Endothelial cell (in vitro differentiated cells): ENCODE measurements at regions not wholly inside any gene's neighbourhood (a gene's known extent, or its start where the extent isn't known, plus 50 kb on each side); places are given as distances from the start of the nearest gene placed in this dataset.
A peak's percentile ranks its signal among the peaks of the same experiment; 100 is the strongest.

Experiments
- DNase-seq: peaks from one replicate; pipeline ENCODE4 v3.0.0; 2021; ENCODE audit warnings: low spot score
- H3K27ac Mint-ChIP-seq: one replicate; pipeline ENCODE4 v1.8.0; 2021; ENCODE audit warnings: mixed read lengths, inconsistent platforms; ENCODE audit not compliant: unreplicated experiment
- H3K27me3 Mint-ChIP-seq: one replicate; pipeline ENCODE4 v1.8.0; 2021; ENCODE audit warnings: mild to moderate bottlenecking, moderate library complexity, mixed read lengths, inconsistent platforms; ENCODE audit not compliant: unreplicated experiment
- H3K36me3 Mint-ChIP-seq: one replicate; pipeline ENCODE4 v1.8.0; 2021; ENCODE audit warnings: mild to moderate bottlenecking, low read depth, mixed read lengths, inconsistent platforms; ENCODE audit not compliant: unreplicated experiment
- H3K4me1 Mint-ChIP-seq: one replicate; pipeline ENCODE4 v1.8.0; 2021; ENCODE audit warnings: mild to moderate bottlenecking, mixed read lengths, inconsistent platforms; ENCODE audit not compliant: unreplicated experiment
- H3K4me3 Mint-ChIP-seq: one replicate; pipeline ENCODE4 v1.8.0; 2021; ENCODE audit warnings: mild to moderate bottlenecking, mixed read lengths, inconsistent platforms; ENCODE audit not compliant: unreplicated experiment
- H3K9me3 Mint-ChIP-seq: one replicate; pipeline ENCODE4 v1.8.0; 2021; ENCODE audit warnings: mixed read lengths, inconsistent platforms; ENCODE audit not compliant: unreplicated experiment
- TF ChIP-seq, protein P1 (sequence below): fragments of 200-600 bp; sonication (generic); IDR thresholded peaks from one replicate; pipeline ENCODE4 v1.5.0; 2021; ENCODE audit warnings: antibody characterized with exemption; ENCODE audit not compliant: unreplicated experiment

DNA sequence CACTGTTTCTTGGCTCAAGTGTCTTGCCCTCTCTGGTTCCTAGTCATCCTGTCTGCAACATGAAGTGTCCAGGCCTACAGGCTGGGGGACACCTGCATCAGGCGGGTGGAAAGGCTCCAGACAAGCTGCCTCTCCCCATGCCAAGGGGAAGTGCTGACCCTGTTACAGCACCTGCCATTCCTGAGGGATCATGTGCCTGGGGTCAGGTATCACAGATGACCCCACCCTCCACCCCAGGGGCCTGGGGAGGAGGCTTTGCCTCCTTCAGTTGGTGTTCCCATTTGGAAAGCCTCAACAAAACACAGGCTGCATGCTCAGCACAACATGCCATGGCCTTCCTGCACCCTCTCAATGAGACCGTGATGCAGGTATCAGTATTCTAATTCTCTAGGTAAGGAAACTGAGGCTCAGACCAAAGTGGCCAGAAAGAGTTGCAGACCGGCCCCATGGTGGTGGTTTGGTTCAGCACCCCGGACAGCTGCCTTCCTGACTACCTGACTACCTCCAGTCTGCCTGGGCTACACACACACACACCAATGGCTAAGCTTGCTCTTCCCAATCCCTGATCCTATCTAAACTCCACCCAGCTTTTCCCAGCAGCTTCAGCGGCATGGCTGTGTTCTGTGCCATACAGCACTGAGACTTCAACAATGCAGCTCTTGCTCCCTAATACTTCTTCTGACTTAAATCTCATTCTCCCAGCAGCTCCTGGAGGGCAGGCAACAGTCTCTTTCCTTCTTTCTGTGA, 69.7 kb upstream of the LINGO1 start:
- no peaks in the 10 kb centered on the region for H3K36me3 Mint-ChIP-seq
- no peak overlapping the region for H3K27ac Mint-ChIP-seq
- TF ChIP-seq, protein P1, sequence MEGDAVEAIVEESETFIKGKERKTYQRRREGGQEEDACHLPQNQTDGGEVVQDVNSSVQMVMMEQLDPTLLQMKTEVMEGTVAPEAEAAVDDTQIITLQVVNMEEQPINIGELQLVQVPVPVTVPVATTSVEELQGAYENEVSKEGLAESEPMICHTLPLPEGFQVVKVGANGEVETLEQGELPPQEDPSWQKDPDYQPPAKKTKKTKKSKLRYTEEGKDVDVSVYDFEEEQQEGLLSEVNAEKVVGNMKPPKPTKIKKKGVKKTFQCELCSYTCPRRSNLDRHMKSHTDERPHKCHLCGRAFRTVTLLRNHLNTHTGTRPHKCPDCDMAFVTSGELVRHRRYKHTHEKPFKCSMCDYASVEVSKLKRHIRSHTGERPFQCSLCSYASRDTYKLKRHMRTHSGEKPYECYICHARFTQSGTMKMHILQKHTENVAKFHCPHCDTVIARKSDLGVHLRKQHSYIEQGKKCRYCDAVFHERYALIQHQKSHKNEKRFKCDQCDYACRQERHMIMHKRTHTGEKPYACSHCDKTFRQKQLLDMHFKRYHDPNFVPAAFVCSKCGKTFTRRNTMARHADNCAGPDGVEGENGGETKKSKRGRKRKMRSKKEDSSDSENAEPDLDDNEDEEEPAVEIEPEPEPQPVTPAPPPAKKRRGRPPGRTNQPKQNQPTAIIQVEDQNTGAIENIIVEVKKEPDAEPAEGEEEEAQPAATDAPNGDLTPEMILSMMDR: no peak
- DNase-seq: peak; percentile 70
- peaks cover 10% of the 10 kb centered on the region for H3K27me3 Mint-ChIP-seq
- no peaks in the 10 kb centered on the region for H3K9me3 Mint-ChIP-seq
- H3K4me3 Mint-ChIP-seq: no peak overlapping the region
- H3K4me1 Mint-ChIP-seq: peaks cover 8% of the 10 kb centered on the region

DNA sequence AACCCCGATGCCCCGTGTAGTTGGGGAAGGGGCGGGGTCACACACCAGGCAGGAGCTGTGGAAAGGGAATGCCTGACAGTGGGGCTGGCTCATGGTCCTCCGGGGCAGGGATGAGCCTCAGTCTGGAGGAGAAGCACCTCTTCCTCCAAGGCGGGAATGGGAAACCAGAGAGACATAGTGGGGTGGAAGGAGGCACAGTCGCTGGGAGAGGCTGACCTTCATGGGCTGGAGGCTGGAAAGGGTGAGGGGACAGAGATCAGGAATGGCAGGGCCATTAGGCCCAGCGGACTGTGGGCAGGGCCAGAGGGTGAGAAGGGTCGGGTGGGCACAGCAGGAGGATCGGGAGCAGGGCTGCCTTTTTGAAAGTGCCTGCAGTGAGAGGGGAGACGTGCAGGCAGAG, 65.8 kb upstream of the LINGO1 start:
- Mint-ChIP-seq H3K36me3 (no peaks in the 10 kb centered on the region), H3K27ac (no peak overlapping the region), H3K9me3 (no peaks in the 10 kb centered on the region), H3K4me1 (no peaks in the 10 kb centered on the region), H3K4me3 (no peak overlapping the region), H3K27me3 (peaks cover 9% of the 10 kb centered on the region)
- TF ChIP-seq, protein P1: no peak
- DNase-seq: no peak

DNA sequence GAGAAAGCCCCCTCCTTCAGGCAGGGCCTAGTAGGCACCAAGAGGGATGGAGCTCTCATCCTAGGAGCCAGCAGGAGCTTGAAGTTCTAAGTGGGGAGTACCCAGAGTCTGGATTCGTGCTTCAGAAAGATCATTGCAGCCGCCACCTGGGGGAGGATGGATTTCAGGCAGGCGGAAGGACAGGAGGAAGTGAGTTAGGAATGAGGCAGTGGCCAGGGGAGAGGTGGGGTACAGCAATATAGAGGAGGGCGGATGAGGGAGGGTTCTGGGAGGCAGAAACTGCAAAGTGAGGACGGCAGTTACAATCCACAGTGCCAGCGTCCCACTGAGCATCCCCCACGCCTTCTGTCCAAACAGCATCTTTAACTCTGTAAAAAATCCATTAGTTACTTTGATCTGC, 65.2 kb upstream of the LINGO1 start:
- no peak overlapping the region for H3K4me3 Mint-ChIP-seq
- H3K4me1 Mint-ChIP-seq: no peaks in the 10 kb centered on the region
- peaks cover 9% of the 10 kb centered on the region for H3K27me3 Mint-ChIP-seq
- no peaks in the 10 kb centered on the region for H3K9me3 Mint-ChIP-seq
- no peak overlapping the region for H3K27ac Mint-ChIP-seq
- TF ChIP-seq, protein P1: no peak
- no peak for DNase-seq
- no peaks in the 10 kb centered on the region for H3K36me3 Mint-ChIP-seq

DNA sequence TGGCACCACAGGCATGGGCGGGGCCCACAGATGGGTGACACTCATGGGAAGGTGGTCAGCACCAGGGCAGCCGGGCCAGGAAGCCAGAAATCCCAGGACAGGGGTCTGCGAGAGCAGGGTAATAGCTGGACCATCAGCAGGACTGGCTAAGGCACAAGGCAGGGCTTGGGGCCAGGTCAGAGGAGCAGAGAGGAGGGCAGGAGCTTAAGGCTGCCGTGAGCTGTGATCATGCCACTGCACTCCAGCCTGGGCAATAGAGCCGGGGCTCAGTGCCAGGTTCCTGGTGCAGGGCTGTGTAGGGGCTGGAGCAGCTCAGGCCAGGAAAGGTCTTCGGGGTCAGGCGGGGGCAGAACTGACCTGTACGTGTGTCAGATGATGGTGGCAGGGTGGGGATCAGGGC, 64.2 kb upstream of the LINGO1 start:
- Mint-ChIP-seq H3K36me3 (no peaks in the 10 kb centered on the region), H3K27me3 (peaks cover 7% of the 10 kb centered on the region), H3K4me3 (no peak overlapping the region), H3K4me1 (no peaks in the 10 kb centered on the region), H3K27ac (no peak overlapping the region), H3K9me3 (no peaks in the 10 kb centered on the region)
- no peak for DNase-seq
- TF ChIP-seq, protein P1: no peak

DNA sequence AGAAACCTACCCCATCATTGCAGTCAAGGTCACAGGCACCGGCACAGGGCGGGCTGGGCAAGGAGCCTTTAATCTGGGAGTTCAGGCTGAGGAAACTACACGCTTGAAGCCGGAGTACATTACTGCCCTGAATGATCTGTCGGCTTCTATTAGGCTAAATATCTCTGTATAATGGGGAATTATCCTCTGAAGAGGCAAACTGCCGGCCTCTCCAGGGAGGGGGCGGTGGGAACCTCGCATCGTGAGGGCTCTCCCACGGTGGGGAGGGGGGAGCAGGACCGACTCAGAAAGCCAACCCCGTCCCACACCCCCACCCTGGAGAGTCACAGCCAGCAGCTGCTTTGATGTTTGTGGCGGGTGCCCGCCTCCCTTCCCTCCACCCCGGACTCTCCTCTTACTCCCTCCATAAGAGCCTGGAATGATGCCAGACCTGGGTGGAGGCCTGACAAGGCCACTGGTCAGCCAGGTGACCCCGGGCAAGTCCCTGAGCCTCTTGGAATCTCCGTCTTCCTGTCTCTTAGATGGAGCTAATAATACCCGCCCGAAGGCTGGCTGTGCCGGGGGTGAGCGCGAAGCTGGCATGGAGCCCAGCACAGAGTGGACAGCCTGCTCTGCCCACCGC, 63.4 kb upstream of the LINGO1 start:
- H3K9me3 Mint-ChIP-seq: no peaks in the 10 kb centered on the region

More for the DNA sequence above, 63.4 kb upstream of the LINGO1 start:
- peaks cover 3% of the 10 kb centered on the region for H3K36me3 Mint-ChIP-seq
- H3K4me3 Mint-ChIP-seq: no peak overlapping the region
- DNase-seq: no peak
- H3K4me1 Mint-ChIP-seq: no peaks in the 10 kb centered on the region
- TF ChIP-seq, protein P1: no peak
- no peak overlapping the region for H3K27ac Mint-ChIP-seq
- peaks cover 7% of the 10 kb centered on the region for H3K27me3 Mint-ChIP-seq
